Glutamatergic neuron (in vitro differentiated cells): ENCODE measurements at regions not wholly inside any gene's neighbourhood (a gene's known extent, or its start where the extent isn't known, plus 50 kb on each side); places are given as distances from the start of the nearest gene placed in this dataset.

Experiments used
- DNase-seq: peaks from one replicate; pipeline ENCODE4 v3.0.0; 2022
- H3K27ac Mint-ChIP-seq: one replicate; pipeline ENCODE4 v1.8.0; 2020; ENCODE audit warnings: mild to moderate bottlenecking, mixed read lengths, inconsistent platforms; ENCODE audit not compliant: unreplicated experiment
- H3K27me3 Mint-ChIP-seq: one replicate; pipeline ENCODE4 v1.8.0; 2020; ENCODE audit warnings: mild to moderate bottlenecking, moderate library complexity, mixed read lengths, inconsistent platforms; ENCODE audit not compliant: unreplicated experiment
- H3K36me3 Mint-ChIP-seq: one replicate; pipeline ENCODE4 v1.8.0; 2020; ENCODE audit warnings: mild to moderate bottlenecking, mixed read lengths, inconsistent platforms; ENCODE audit not compliant: unreplicated experiment
- H3K4me1 Mint-ChIP-seq: one replicate; pipeline ENCODE4 v1.8.0; 2020; ENCODE audit warnings: mild to moderate bottlenecking, low read depth, mixed read lengths, inconsistent platforms; ENCODE audit not compliant: unreplicated experiment
- H3K4me3 Mint-ChIP-seq: one replicate; pipeline ENCODE4 v1.8.0; 2020; ENCODE audit warnings: mild to moderate bottlenecking, mixed read lengths, inconsistent platforms; ENCODE audit not compliant: unreplicated experiment
- H3K9me3 Mint-ChIP-seq: one replicate; pipeline ENCODE4 v1.8.0; 2020; ENCODE audit warnings: mild to moderate bottlenecking, moderate library complexity, mixed read lengths, inconsistent platforms; ENCODE audit not compliant: unreplicated experiment
- CTCF ChIP-seq: fragments of 200-600 bp; sonication (generic); IDR thresholded peaks from one replicate; pipeline ENCODE4 v1.5.0; 2021; ENCODE audit not compliant: partially characterized antibody, unreplicated experiment

- H3K4me3 Mint-ChIP-seq: no peak overlapping the region
- no peak for DNase-seq
- H3K36me3 Mint-ChIP-seq: no peaks in the 10 kb centered on the region
- no peaks in the 10 kb centered on the region for H3K4me1 Mint-ChIP-seq
- H3K9me3 Mint-ChIP-seq: no peaks in the 10 kb centered on the region
- no peak overlapping the region for H3K27ac Mint-ChIP-seq
- TF ChIP-seq CTCF: no peak
- H3K27me3 Mint-ChIP-seq: no peaks in the 10 kb centered on the region
Observed at GRCh38 chr5:114581136-114581535, 219.3 kb downstream of the KCNN2 start.

- no peak for TF ChIP-seq CTCF
- no peak for DNase-seq
- Mint-ChIP-seq H3K4me3 (no peak overlapping the region), H3K9me3 (no peaks in the 10 kb centered on the region), H3K27ac (no peak overlapping the region), H3K27me3 (no peaks in the 10 kb centered on the region), H3K4me1 (no peaks in the 10 kb centered on the region), H3K36me3 (peaks cover 3% of the 10 kb centered on the region)
Observed at GRCh38 chr5:114565871-114566270, 204.0 kb downstream of the KCNN2 start.

GRCh38 chr5:114565139-114565538 is 203.3 kb downstream of the KCNN2 start:
- no peak overlapping the region for H3K27ac Mint-ChIP-seq
- H3K4me3 Mint-ChIP-seq: no peak overlapping the region
- H3K36me3 Mint-ChIP-seq: peaks cover 3% of the 10 kb centered on the region
- no peak for DNase-seq
- no peaks in the 10 kb centered on the region for H3K4me1 Mint-ChIP-seq
- H3K9me3 Mint-ChIP-seq: no peaks in the 10 kb centered on the region
- no peaks in the 10 kb centered on the region for H3K27me3 Mint-ChIP-seq
- TF ChIP-seq CTCF: no peak

- no peak for DNase-seq
- Mint-ChIP-seq H3K4me1 (no peaks in the 10 kb centered on the region), H3K27ac (no peak overlapping the region), H3K36me3 (no peaks in the 10 kb centered on the region), H3K27me3 (no peaks in the 10 kb centered on the region), H3K9me3 (no peaks in the 10 kb centered on the region), H3K4me3 (no peak overlapping the region)
- no peak for TF ChIP-seq CTCF
Observed at GRCh38 chr5:114561415-114561814, 199.5 kb downstream of the KCNN2 start.
